Heart left ventricle (tissue), 16 donors: ENCODE measurements at regions not wholly inside any gene's neighbourhood (a gene's known extent, or its start where the extent isn't known, plus 50 kb on each side); places are given as distances from the start of the nearest gene placed in this dataset.

Source experiments
- ATAC-seq, 4 donors: fragments of 200-7000 bp; cut with Tn5 transposase; one replicate each; pipeline ENCODE4 v1.9.1; 2020 to 2022; ENCODE audit warnings: moderate library complexity in 4 of 4, mild to moderate bottlenecking in 3 of 4, moderate number of reproducible peaks in 1 of 4
- DNase-seq, 5 donors: peaks; one replicate each; pipeline ENCODE4 v3.0.0-alpha.2; 2020
- H3K27ac ChIP-seq, 12 donors: fragments of 200-600 bp; sonication (generic) in 4 of 12; one replicate each; pipeline versions ENCODE4 v1.5.0 to v1.8.0; 2016 to 2022; ENCODE audit warnings: mild to moderate bottlenecking in 2 of 12
- H3K27me3 ChIP-seq, 9 donors: fragments of 200-600 bp; sonication (generic) in 2 of 9; one replicate each; pipeline versions ENCODE4 v1.5.1 to v1.8.0; 2016 to 2022; ENCODE audit warnings: mild to moderate bottlenecking in 3 of 9
- H3K36me3 ChIP-seq, 9 donors: fragments of 200-600 bp; sonication (generic) in 2 of 9; one replicate each; pipeline versions ENCODE4 v1.5.0 to v1.8.0; 2018 to 2022; ENCODE audit warnings: mild to moderate bottlenecking in 2 of 9
- H3K4me1 ChIP-seq, 12 donors: fragments of 200-600 bp; sonication (generic) in 4 of 12; one replicate each; pipeline versions ENCODE4 v1.5.0 to v1.8.0; 2016 to 2022; ENCODE audit warnings: mild to moderate bottlenecking in 3 of 12
- H3K4me3 ChIP-seq, 12 donors: fragments of 200-600 bp; sonication (generic) in 4 of 12; one replicate each; pipeline versions ENCODE4 v1.5.0 to v1.8.0; 2017 to 2022; ENCODE audit warnings: mild to moderate bottlenecking in 9 of 12, moderate library complexity in 4 of 12
- H3K9me3 ChIP-seq, 12 donors: fragments of 200-600 bp; sonication (generic) in 4 of 12; one replicate each; pipeline versions ENCODE4 v1.5.0 to v1.8.0; 2016 to 2022; ENCODE audit warnings: mild to moderate bottlenecking in 1 of 12
- POLR2A ChIP-seq, 2 donors: fragments of 450-650 bp; IDR thresholded peaks; one replicate each; pipeline ENCODE4 v1.6.1; 2017; ENCODE audit warnings: antibody characterized with exemption in 2 of 2, mild to moderate bottlenecking in 2 of 2, moderate library complexity in 2 of 2
- WGBS, 4 donors: extraction: QIAGEN DNeasy Blood & Tissue Kit in 2 of 4; methylation state at CpG; one replicate each; pipeline versions ENCODE4 v1.1.5 to v1.1.7; 2013 to 2018; 5-methylcytosine and 5-hydroxymethylcytosine counted together
- intact Hi-C, 10 donors: fragments of 100-400 bp; cut with DNase I; formaldehyde crosslinking; loops; one replicate each; pipeline versions ENCODE4 v1.11.1 to v1.14.2; 2022
- TF ChIP-seq, protein P1 (sequence below), 12 donors: fragments of 200-600 bp; sonication (generic) in 4 of 12; IDR thresholded peaks; one replicate each; pipeline versions ENCODE4 v1.5.0 to v1.8.0; 2018 to 2022; ENCODE audit warnings: antibody characterized with exemption in 12 of 12, mild to moderate bottlenecking in 5 of 12
- donor health status: ischemic (EF 13 %, LVEDD 7.1; RV severe dilation, severe dysfunction).
- donor health status: healthy with polysubstance abuse.
- donor health status: DM: no; HTN: yes; CAD: no.
- donor health status: DM: no; HTN: no; CAD: no.
- donor health status: ischemic (EF 25% LVEDD 6.9; RV normal size, moderate dysfunction).
- donor health status: ischemic (EF 25% LVEDD 5.7; RV mildly dilated, moderate dysfunction).
- donor health status: healthy.
- donor health status: DM: yes; HTN: yes; CAD: no.
- donor health status: ischemic (EF 35%, LVEDD 5.7; RV mildly dilated, moderate dysfunction).
- donor health status: nonischemic (EF 11% LVEDD 7.7; RV severe dilation, severe dysfunction).
- donor health status: DM: yes; HTN: yes; CAD: no.
- donor health status: PGD.
- donor health status: ischemic (EF 29% LVEDD 5.4; RV normal size, mild dysfunction).
- donor health status: nonischemic (EF 23%, LVEDD 6.1; RV moderate dilation, normal function).

DNA sequence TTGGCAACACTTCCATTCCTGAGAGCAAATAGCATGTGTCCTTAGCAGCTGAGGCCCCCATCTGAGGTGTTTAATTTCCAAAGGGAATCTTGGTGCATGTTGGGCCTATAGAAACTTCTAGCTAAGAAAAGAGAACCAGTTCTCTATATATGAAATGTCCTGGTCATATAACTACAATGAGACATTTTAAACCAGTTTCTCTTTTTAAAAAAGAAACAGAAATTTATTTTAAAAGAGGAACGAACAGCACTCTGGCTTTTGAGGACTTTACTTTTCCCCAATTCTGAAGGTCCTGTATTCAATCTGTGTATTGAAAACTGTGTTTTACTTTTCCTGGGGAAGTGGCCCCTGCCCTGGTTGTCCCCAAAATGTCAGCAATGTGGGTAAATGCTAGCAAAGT, 94.0 kb upstream of the FOXN2 start:
- ATAC-seq (no peak), DNase-seq (no peak)
- 89 to 98% (median 90%) methylated on average over 1 of the region's 1 CpG for WGBS, 4 donors
- Histone ChIP-seq H3K36me3 (no peaks in the 10 kb centered on the region), H3K27me3 (no peaks in the 10 kb centered on the region), H3K4me3 (no peak overlapping the region), H3K27ac (peak overlapping the region in 1 of 12 donors; percentile 79), H3K9me3 (no peaks in the 10 kb centered on the region), H3K4me1 (peaks cover 0 to 20% (median 0%) of the 10 kb centered on the region in 12 donors)
- intact Hi-C loops, result no loop called here
- TF ChIP-seq, protein P1, sequence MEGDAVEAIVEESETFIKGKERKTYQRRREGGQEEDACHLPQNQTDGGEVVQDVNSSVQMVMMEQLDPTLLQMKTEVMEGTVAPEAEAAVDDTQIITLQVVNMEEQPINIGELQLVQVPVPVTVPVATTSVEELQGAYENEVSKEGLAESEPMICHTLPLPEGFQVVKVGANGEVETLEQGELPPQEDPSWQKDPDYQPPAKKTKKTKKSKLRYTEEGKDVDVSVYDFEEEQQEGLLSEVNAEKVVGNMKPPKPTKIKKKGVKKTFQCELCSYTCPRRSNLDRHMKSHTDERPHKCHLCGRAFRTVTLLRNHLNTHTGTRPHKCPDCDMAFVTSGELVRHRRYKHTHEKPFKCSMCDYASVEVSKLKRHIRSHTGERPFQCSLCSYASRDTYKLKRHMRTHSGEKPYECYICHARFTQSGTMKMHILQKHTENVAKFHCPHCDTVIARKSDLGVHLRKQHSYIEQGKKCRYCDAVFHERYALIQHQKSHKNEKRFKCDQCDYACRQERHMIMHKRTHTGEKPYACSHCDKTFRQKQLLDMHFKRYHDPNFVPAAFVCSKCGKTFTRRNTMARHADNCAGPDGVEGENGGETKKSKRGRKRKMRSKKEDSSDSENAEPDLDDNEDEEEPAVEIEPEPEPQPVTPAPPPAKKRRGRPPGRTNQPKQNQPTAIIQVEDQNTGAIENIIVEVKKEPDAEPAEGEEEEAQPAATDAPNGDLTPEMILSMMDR (IDR thresholded peaks at IDR 0.05), result no peak
- no peak for TF ChIP-seq POLR2A (IDR thresholded peaks at IDR 0.05)

DNA sequence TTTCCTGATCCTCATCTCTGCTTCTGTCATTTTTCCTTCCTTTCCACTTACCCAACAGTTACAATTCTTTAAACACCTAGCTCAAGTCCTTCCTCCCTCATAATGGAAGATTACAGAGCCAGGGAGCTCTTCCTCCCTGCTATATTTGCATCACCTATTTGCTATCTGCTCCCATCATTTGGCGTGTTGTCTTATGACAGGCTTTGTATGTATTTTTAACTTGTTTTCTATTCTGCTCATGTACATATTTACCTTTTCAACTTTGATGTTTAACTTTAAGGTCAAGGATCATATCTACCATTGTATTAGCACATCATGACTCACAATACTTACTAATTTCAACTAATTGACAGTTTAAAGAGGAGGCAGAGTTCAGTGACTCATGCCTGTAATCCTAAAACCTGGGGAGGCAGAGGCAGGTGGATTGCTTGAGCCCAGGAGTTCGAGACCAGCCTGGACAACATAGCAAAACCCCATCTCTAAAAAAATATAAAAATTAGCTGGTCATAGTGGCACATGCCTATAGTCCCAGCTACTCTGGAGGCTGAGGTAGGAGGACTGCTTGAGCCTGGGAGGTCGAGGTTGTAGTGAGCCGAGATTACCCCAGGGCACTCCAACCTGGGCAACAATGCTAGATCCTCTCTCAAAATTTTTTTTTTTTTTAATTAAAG, 92.5 kb upstream of the FOXN2 start:
- intact Hi-C loops, result no loop called here
- no peak overlapping the region for H3K27ac ChIP-seq
- H3K27me3 ChIP-seq, result no peaks in the 10 kb centered on the region
- H3K9me3 ChIP-seq, result no peaks in the 10 kb centered on the region
- H3K4me1 ChIP-seq, result peaks cover 0 to 30% (median 0%) of the 10 kb centered on the region in 12 donors
- H3K36me3 ChIP-seq, result no peaks in the 10 kb centered on the region
- TF ChIP-seq, protein P1 (IDR thresholded peaks at IDR 0.05), result no peak
- TF ChIP-seq POLR2A (IDR thresholded peaks at IDR 0.05), result no peak
- DNase-seq (no peak), ATAC-seq (no peak)
- H3K4me3 ChIP-seq, result no peak overlapping the region
- WGBS, 4 donors, result 66 to 89% (median 84%) methylated on average over 4 of the region's 4 CpGs

DNA sequence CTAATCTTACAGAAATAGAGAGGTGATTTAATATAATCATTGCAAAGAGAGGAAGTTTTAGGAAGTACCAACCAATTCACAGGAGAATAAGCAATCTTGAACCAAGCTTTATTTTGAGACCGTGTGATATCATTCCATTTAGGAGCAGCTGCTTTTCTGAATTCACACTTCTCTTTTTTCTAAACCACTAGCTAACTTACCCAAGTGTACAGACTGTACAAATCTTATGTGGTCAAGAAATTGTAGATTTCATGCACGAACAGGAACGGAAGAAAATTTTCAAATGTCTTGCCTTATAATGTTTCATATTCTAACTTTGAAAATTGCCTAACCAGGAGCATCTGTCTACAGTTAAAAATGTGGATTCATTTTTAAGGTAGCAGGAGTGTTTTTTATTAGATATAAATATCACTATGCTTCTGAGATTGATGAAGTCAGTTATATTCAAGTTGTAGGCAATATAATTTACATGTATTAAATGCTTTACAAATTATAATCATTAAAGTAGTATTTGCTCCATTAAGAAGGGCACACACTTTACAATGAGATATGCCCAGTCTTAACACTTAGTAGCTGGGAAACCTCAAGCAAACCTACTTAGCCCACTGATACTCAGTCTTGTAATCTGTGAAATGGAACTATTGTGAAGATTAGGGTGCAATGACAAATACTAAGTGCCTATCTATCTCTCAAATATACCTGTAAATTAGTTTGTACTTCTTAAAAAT, 86.7 kb upstream of the FOXN2 start:
- no peaks in the 10 kb centered on the region for H3K36me3 ChIP-seq
- no peaks in the 10 kb centered on the region for H3K9me3 ChIP-seq
- intact Hi-C loops, result no loop called here
- WGBS, 4 donors, result 53 to 61% (median 59%) methylated on average over 3 of the region's 3 CpGs
- H3K27me3 ChIP-seq, result no peaks in the 10 kb centered on the region
- H3K4me1 ChIP-seq, result peaks cover 0 to 28% (median 0%) of the 10 kb centered on the region in 12 donors
- peak in 3 of 4 donors; percentile 43 to 68 (median 52) for ATAC-seq
- no peak for DNase-seq
- H3K27ac ChIP-seq, result peak overlapping the region in 1 of 12 donors; percentile 64
- no peak for TF ChIP-seq POLR2A (IDR thresholded peaks at IDR 0.05)
- TF ChIP-seq, protein P1 (IDR thresholded peaks at IDR 0.05), result no peak
- H3K4me3 ChIP-seq, result no peak overlapping the region

DNA sequence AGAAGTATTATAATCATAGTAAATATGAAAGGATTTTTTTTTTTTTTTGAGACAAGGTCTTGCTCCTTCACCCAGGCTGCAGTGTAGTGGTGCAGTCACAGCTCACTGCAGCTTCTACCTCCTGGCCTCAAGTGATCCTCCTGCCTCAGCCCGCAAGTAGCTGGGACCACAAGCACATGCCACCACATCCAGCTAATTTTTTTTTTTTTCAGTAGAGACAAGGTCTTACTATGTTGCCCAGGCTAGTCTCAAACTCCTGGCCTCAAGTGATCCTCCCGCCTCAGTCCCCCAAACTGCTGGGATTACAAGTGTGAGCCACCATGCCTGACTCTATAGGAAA, 86.2 kb upstream of the FOXN2 start:
- 97 to 100% (median 97%) methylated on average over 2 of the region's 2 CpGs for WGBS, 4 donors
- DNase-seq, result no peak

More for the DNA sequence above, 86.2 kb upstream of the FOXN2 start:
- no peak for ATAC-seq
- H3K27ac ChIP-seq, result peak overlapping the region in 1 of 12 donors; percentile 64
- H3K9me3 ChIP-seq, result no peaks in the 10 kb centered on the region
- no peak for TF ChIP-seq POLR2A (IDR thresholded peaks at IDR 0.05)
- TF ChIP-seq, protein P1 (IDR thresholded peaks at IDR 0.05), result no peak
- peaks cover 0 to 28% (median 0%) of the 10 kb centered on the region in 12 donors for H3K4me1 ChIP-seq
- intact Hi-C loops, result no loop called here
- H3K27me3 ChIP-seq, result no peaks in the 10 kb centered on the region
- H3K4me3 ChIP-seq, result no peak overlapping the region
- no peaks in the 10 kb centered on the region for H3K36me3 ChIP-seq
